ENCODE measurements at regions not wholly inside any gene's neighbourhood (a gene's known extent, or its start where the extent isn't known, plus 50 kb on each side); places are given as distances from the start of the nearest gene placed in this dataset.

- Histone ChIP-seq H3K4me2 (ENCODE audit: insufficient read depth in 1 of 2, low read depth in 2 of 2, low read length in 2 of 2) (no peak overlapping the region), H3K27ac (ENCODE audit: low read depth, low read length) (no peak overlapping the region)
These were observed 1291.0 kb downstream of the ARAP2 start for GRCh38 chr4:34953145-34953799.

More at GRCh38 chr4:34953145-34953799, 1291.0 kb downstream of the ARAP2 start:
- Histone ChIP-seq H3K36me3 (ENCODE audit: control insufficient read depth in 2 of 4, insufficient read depth in 4 of 4, low read length in 3 of 4) (no peaks in the 10 kb centered on the region), H2BK120ac (replicated peaks; ENCODE audit: low read depth, low read length) (no peak overlapping the region), H3K4me3 (ENCODE audit: extremely low read depth in 1 of 4, insufficient read depth in 2 of 4, low read depth in 3 of 4, low read length in 4 of 4) (no peak overlapping the region), H2AK5ac (ENCODE audit: low read depth, low read length) (no peak overlapping the region), H3K18ac (ENCODE audit: extremely low read depth, low read length) (no peak overlapping the region), H3K23me2 (ENCODE audit: low read depth, low read length) (no peaks in the 10 kb centered on the region), H3K4me1 (replicated peaks in 1 of 4; ENCODE audit: control insufficient read depth in 3 of 4, insufficient read depth in 4 of 4, low read length in 3 of 4) (no peaks in the 10 kb centered on the region), H4K91ac (replicated peaks; ENCODE audit: insufficient read length, low read length) (no peak overlapping the region), H3K23ac (ENCODE audit: insufficient read length) (no peak overlapping the region), H3K9ac (replicated peaks in 1 of 4; ENCODE audit: extremely low read depth in 1 of 4, low read depth in 3 of 4, low read length in 3 of 4) (no peak overlapping the region), H3K14ac (ENCODE audit: insufficient read length) (no peak overlapping the region), H3K27me3 (replicated peaks in 1 of 4; ENCODE audit: control insufficient read depth in 3 of 4, extremely low read depth in 1 of 4, insufficient read depth in 3 of 4, low read length in 3 of 4) (no peaks in the 10 kb centered on the region), H2BK15ac (ENCODE audit: low read length) (no peak overlapping the region), H2BK12ac (ENCODE audit: low read depth, low read length) (no peak overlapping the region), H4K5ac (ENCODE audit: insufficient read length, low read depth, low read length) (no peak overlapping the region), H4K20me1 (replicated peaks in 1 of 2; ENCODE audit: control insufficient read depth in 1 of 2, insufficient read depth in 2 of 2, low read length in 2 of 2) (no peaks in the 10 kb centered on the region), H3K56ac (replicated peaks; ENCODE audit: insufficient read length, low read depth, low read length) (no peak overlapping the region), H3K9me3 (ENCODE audit: insufficient read depth in 2 of 2, low read depth in 1 of 2, low read length in 1 of 2) (peaks cover 0 to 4% of the 10 kb centered on the region in 2 experiments; a peak in 1 of 4 replicates), H3K79me1 (ENCODE audit: low read depth, low read length) (no peaks in the 10 kb centered on the region), H4K8ac (ENCODE audit: extremely low read depth, insufficient read depth, low read length) (no peak overlapping the region; the same call in 1 of the 2 replicates), H2AFZ (ENCODE audit: low read length) (peak overlapping the region; percentile 30), H3K4ac (replicated peaks; ENCODE audit: insufficient read length, low read depth, low read length) (no peak overlapping the region), H3K79me2 (ENCODE audit: control insufficient read depth in 1 of 2, insufficient read depth in 2 of 2, low read length in 2 of 2) (no peaks in the 10 kb centered on the region), H2BK5ac (ENCODE audit: low read depth, low read length) (no peak overlapping the region), H2BK20ac (ENCODE audit: low read length) (no peak overlapping the region)
- TF ChIP-seq CTCF (IDR thresholded peaks at IDR 0.05; ENCODE audit: control extremely low read depth in 1 of 3, insufficient read depth in 1 of 3, low read depth in 1 of 3, low read length in 3 of 3) (peak; percentile 37 to 55 (median 47)), RFX5 (IDR thresholded peaks at IDR 0.05; ENCODE audit: borderline replicate concordance, low read depth, low read length) (no peak), NANOG (IDR thresholded peaks at IDR 0.05; ENCODE audit: insufficient read depth, low read depth, low read length, poor library complexity, severe bottlenecking) (no peak), RNF2 (IDR thresholded peaks at IDR 0.05; ENCODE audit: borderline replicate concordance, low read depth, low read length, missing control alignments, poor library complexity, severe bottlenecking) (no peak), RAD21 (IDR thresholded peaks at IDR 0.05 in 1 of 2, conservative IDR thresholded peaks at IDR 0.05 in 1 of 2; ENCODE audit: low read depth in 2 of 2, low read length in 2 of 2) (peak; percentile 50 to 60)
- POLR2A ChIA-PET (ENCODE audit: partially characterized antibody): no interaction called here
- DNase-seq (ENCODE audit: low read depth in 1 of 2, low spot score in 2 of 2) (peak; percentile 29 to 58), FAIRE-seq (no peak)
- CTCF ChIA-PET (ENCODE audit: partially characterized antibody): interaction anchor here (0.7 kb wide), 1 partner anchor 64 kb away, joined by 3 read pairs; no protein-coding TSS in a partner anchor
- WGBS, 2 experiments (ENCODE audit: extremely low coverage in 1 of 2, insufficient coverage in 1 of 2, insufficient read length in 1 of 2, insufficient replicate concordance in 2 of 2, low coverage in 1 of 2, low lambda C conversion rate in 2 of 2, missing lambda C conversion rate in 1 of 2): 93% methylated on average over 9 of the region's 9 CpGs; no CpG with 5 or more reads in 1 of the 2 experiments
